ENCODE measurements at regions not wholly inside any gene's neighbourhood (a gene's known extent, or its start where the extent isn't known, plus 50 kb on each side); places are given as distances from the start of the nearest gene placed in this dataset.

DNA sequence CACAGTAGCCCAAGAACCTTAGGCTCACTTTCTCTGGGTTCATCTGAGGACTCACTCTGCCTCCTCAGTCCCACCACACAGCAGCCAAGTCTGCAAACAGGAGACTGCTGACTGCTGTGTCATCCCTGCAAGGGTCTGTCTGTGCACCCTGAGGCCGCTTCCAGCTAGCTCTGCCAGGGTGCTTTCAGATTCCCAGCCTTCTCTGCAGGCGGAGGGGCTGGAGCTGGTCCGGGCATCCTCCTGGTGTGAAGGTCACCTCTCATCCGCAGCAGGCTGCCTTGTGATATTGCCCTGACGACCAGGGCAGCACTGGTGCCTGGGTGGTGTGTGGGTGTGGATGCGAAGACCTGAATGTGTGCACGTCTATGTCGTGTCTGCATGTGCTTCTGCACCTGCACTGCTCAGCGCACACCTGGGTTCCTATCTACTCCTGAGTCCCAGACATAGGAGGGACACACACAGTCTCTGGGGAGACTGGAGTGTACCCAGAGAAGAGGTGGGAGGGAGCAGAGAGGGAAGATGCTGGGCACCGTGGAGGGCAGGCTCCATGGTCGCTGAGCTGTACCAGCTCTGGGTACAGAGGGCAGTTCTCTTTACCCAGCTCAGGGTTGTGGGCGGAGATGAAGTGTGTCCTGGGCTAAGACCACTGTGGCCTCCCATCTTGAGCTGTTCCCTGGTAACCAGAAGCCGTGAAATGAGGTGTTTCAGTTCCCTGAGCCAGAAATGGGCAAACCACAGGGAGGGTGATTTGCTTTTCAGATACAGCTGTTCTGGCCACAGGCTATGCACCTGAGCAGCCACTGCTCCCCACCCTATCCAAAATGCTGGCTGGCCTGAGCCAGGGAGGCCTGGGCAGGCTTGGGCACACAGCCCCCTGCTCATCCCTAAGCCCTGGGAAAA, 160.9 kb upstream of the CSF3R start:
- DNase-seq (ENCODE audit: low read depth): no peak

- DNase-seq (ENCODE audit: low read depth): no peak
These were observed 160.1 kb upstream of the CSF3R start for GRCh38 chr1:36642802-36643201.

- no peak for DNase-seq (ENCODE audit: low read depth)
These were observed 159.1 kb upstream of the CSF3R start for GRCh38 chr1:36641776-36642175.

DNA sequence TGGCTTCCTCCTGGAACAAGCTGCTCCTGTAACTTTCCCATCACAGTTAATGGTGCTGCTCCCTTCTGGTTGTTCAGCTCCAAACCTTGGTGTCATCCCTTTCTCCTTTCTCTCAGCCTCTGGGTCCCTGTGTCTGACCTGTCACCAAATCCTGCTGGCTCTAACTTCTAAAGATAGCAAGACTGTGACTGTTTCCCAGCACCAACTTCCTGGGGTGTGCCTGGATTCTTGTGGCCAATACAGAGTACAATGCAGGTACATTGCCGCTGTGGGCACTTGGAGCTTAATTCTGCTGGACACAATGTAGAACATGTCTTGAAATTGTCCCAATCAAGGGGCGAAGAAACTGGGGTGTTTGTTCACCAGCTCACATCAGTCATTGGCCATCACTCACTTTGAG, 156.7 kb upstream of the CSF3R start:
- DNase-seq (ENCODE audit: low read depth): no peak

GRCh38 chr1:36638268-36638667, 155.6 kb upstream of the CSF3R start:
- DNase-seq (ENCODE audit: low read depth): no peak

DNA sequence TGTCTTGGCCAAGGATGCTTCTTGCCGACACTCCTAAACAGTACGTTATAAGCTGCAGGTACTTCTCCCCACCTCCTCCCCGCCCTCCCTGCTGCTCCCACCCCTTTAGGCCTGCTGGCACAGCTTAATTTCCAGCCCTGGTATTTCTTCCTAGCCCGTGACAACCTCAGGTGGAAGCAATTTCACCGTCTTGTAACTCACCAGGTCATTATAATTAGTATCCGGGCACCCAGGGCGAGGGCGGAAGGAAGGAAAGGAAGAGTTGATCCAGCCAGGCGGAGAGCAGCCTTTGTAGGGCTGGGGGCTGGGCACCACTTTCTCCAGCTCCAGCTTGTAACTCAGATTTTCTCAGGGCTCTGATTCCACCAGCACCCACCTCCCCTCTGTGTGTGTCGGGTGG, 153.5 kb upstream of the CSF3R start:
- DNase-seq (ENCODE audit: low read depth): no peak

- no peak for DNase-seq (ENCODE audit: low read depth)
These were observed 152.6 kb upstream of the CSF3R start for GRCh38 chr1:36635284-36635683.

- no peak for DNase-seq (ENCODE audit: low read depth)
These were observed 146.1 kb upstream of the CSF3R start for GRCh38 chr1:36628804-36629203.

GRCh38 chr1:36626435-36626834, 143.7 kb upstream of the CSF3R start:
- DNase-seq (ENCODE audit: low read depth): no peak

GRCh38 chr1:36625935-36626310, 143.2 kb upstream of the CSF3R start:
- DNase-seq (ENCODE audit: low read depth): no peak

DNA sequence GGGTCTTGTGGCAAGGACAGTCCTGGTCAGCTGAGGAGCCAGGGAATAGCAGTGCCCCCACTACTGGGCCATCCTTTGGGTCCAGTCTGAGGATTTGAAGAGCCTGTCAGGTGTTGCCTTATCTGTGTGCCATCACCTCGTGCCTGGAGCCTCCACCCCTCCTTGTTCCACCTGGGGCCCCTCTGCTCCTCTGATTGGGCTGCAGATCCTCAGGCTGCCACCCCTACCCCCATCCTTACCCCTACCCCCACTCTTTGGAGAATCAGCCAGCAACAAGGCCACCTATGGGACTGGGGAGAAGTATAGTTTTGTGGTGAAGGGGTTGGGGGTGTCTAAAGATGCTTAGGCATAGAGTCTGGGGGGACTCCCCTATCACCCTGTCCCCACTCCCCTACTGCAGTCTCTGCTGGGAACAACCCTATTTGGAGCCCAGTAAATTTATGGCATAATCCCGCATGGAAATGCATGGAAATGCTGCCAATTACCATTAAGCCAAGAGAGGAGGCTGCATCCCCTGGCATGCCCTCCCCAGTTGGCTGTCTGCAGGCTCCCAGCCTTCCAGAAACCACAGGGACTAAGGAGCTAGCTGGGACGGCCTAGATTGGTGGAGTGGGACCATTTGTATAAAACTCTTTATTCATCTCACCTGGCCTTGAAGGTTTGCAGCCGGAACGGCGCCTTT, 142.7 kb upstream of the CSF3R start:
- DNase-seq (ENCODE audit: low read depth): no peak

DNA sequence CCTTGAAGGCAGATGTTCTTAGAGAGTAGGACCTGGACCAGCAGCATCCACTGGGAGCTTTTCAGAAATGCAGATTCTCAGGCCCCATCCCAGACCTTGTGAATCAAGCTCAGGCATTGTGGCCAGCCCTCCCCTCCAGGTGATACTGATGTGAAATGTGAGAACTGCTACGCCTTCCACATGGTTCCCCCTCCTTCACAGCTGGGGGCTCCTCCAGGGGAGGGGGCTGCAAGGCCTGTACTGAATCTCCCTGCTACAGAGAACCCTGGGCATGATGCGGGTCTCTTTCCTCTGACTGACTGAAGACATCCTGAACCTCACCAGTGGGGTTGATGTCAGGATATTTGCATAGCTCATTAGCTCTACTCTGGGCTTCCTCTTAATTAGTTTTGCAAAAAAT, 141.8 kb upstream of the CSF3R start:
- DNase-seq (ENCODE audit: low read depth): no peak

DNA sequence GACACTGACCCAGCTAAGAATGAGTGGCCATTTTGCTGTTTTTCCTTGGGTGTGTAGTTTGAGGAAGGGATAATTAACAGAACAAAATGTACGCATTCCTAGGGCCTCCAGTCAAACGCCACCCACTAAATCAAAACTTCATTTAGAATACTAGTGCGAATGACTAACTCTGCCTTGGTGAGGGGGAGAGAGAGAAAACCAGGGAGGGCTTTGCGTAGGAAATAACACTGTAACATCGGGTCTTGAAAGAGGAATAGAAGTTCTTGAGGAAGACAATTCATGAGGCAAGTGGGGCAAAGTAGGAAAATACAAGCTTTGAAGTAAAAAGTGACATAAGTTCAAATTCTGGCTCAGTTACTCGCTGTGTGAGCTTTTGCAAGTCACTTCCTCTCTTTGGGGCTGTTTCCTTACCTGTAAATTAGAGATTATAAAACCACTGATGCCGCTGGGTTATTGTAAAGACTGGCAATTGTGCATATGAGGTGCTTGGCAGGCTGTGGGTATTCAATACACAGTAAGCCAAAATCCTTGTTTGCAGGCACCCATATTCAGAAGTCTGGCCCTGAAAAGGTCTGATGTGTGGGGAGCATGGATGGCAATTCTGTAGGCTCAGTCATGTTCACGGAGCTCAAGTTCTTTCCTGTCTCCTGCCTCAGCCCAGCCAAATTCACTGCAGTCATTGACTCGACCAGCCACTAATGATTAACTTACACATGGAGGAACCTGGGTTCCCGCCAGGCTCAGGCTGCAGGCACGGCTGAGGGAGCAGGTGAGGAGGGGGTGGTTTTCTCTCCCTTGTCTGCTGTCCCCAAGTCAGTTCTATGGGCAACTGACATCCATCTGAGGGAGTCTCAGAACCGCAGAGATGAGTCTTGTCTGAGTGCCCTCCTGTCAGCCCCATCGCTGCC, 140.3 kb upstream of the CSF3R start:
- no peak for DNase-seq (ENCODE audit: low read depth)

DNA sequence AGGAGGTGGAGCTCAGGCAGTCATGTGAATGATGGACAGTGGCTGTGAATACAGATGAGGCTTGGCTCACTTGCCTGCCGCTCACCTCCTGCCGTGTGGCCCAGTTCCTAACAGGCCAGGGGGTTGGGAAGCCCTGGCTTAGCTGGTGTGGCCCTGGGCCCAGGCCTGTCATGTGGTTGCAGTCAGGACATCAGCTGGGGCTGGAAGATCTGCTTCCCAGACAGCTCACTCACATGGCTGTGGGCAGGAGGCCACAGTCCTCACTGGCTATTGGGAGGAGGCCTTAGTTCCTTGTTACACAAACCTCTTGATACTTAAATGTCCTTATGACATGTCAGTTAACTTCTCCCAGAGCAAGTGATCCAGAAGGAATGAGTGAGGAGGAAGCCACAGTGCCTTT, 138.8 kb upstream of the CSF3R start:
- DNase-seq (ENCODE audit: low read depth): no peak

DNA sequence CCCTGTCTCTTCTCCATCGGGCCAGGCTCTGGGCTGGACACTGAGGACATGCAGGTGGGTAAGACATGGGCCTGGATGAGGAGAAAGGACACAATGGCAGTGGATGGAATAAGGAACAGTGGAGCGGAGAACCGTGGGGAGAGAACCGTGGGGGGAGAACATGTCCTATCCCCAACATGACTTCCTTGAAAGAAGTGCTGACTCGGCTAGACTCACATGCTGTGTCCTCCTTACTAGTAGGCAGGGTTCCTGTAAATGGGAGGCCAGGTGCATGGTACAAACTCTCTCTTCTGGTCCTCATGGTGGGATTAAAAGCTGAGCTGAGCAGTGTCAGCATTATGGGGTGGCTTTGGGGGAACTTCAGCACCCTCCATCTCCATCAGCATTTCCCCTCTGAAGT, 137.4 kb upstream of the CSF3R start:
- DNase-seq (ENCODE audit: low read depth): no peak

DNA sequence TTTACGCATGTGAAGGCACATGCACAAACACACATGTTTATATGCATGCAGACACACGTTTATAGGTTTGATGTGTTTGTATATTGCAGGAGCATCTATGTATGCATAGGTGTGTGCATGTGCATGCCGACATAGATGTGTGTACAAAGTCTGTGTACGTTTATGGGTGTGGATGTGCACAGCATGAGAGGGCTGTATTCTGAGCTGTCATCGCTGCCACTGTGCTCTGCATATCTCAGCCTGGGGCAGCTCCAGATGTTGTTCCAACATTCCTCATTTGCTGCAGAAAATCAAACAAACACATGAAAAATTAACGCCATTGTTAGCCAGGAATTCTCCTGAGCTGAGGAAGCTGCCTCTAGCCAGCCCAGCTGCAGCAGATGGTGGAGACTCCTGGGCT, 132.3 kb upstream of the CSF3R start:
- DNase-seq (ENCODE audit: low read depth): no peak

DNA sequence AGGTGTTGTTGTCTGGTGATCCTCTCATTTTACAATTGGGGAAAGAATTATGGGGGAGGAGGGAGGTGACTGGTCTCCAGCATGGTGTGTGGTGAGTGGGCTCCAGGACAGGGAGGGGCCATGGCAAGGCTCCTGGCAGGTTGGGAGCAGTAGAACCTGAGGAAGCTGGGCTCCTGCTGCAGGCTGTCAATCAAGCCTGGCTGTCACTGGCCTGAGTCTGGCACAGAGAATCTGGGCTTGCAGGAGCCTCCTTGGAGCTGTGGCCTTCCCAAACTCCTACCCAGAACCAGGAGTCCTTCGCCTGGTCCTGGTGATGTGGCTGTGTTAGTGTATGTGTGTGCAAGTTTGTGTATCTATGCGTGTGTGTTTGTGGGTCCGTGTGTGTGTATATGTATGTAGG, 131.9 kb upstream of the CSF3R start:
- no peak for DNase-seq (ENCODE audit: low read depth)

DNA sequence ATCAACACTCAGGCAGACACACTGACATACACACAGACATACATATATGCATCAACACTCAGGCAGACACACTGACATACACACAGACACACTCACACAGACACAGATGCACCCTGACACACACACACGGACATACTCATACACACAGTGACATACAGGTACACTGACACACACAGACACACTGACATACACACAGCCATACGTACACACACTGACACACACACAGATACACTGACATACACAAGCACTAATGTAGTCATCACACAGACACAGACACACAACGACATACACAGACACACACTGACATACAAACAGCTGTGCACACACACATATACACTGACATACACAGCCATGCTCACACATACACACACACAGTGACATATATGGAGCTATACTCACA, 131.0 kb upstream of the CSF3R start:
- DNase-seq (ENCODE audit: low read depth): no peak

- DNase-seq (ENCODE audit: low read depth): no peak
These were observed 130.2 kb upstream of the CSF3R start for GRCh38 chr1:36612881-36613280.

GRCh38 chr1:36612121-36612520, 129.4 kb upstream of the CSF3R start:
- DNase-seq (ENCODE audit: low read depth): no peak

- no peak for DNase-seq (ENCODE audit: low read depth)
These were observed 126.7 kb upstream of the CSF3R start for GRCh38 chr1:36609241-36610027.

DNA sequence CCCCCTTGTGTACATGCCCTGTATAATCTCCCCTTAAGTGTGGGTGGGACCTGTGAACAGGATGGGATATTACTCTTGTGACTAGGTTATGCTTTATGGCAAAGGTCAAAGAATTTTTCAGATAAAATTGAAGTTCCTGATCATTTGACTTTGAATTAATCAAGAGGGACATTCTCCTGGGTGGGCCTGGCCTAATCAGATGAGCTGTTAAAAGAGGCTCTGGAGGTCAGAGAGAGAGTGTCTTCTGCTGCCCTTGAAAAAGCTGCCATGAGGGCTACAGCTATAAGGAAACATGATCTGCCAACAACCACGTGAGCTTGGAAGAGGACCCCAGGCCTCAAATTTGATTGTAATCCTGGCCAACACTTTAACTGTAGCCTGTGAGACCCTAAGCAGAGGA, 125.6 kb upstream of the CSF3R start:
- DNase-seq (ENCODE audit: low read depth): no peak

All from activated T-helper 9 cell treated with anti-CD3 and anti-CD28 coated beads, Interleukin-2, amount 50 U/mL, for 16 hours (primary cell).